ENCODE measurements at regions not wholly inside any gene's neighbourhood (a gene's known extent, or its start where the extent isn't known, plus 50 kb on each side); places are given as distances from the start of the nearest gene placed in this dataset.

GRCh38 chr5:88377705-88378656, 109.3 kb upstream of the TMEM161B start:
- DNase-seq (ENCODE audit: insufficient read length, low spot score) (no peak), FAIRE-seq (no peak)

DNA sequence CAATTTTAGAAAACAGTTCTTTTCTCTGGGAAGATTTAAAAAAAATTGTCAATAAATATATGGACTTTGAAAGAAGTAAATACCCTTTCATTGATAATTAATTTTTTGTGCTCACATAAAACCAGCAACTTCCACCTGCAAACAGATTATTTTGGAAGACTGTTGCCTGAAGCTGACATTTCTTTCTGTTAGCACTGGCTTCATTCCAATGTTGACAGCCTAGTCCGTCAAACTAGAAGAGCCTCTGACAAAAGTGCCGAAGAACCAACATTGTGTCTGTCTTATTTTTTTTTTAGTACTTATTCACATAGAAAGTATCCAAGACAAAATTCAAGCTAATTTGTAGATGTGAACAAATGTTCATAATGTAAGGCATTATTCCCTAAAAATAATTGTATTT, 108.6 kb upstream of the TMEM161B start:
- DNase-seq (ENCODE audit: insufficient read length, low spot score), result no peak
- FAIRE-seq, result no peak

GRCh38 chr5:88376728-88377127, 108.1 kb upstream of the TMEM161B start:
- DNase-seq (ENCODE audit: insufficient read length, low spot score) (no peak), FAIRE-seq (no peak)

- no peak for FAIRE-seq
- DNase-seq (ENCODE audit: insufficient read length, low spot score), result no peak
Measured at GRCh38 chr5:88374391-88374790, 105.7 kb upstream of the TMEM161B start.

DNA sequence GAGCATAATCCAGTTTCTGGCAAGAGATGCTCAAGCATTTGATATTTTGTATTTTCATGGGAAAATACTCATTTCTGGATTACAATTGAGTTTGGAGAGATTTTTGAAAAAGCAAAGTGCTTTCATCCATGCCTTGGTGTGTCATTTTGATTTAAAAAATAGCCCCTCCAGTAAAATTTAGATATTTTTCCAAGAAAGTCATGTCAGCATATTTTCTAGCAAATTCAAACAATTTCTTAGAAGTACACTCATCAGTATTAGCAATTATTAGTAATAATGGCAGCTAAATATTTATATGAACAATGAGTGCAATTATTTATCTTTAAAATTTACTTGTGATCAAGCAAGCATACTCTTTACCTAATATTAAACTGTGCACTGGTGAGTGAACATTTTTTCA, 102.2 kb upstream of the TMEM161B start:
- no peak for FAIRE-seq
- no peak for DNase-seq (ENCODE audit: insufficient read length, low spot score)

DNA sequence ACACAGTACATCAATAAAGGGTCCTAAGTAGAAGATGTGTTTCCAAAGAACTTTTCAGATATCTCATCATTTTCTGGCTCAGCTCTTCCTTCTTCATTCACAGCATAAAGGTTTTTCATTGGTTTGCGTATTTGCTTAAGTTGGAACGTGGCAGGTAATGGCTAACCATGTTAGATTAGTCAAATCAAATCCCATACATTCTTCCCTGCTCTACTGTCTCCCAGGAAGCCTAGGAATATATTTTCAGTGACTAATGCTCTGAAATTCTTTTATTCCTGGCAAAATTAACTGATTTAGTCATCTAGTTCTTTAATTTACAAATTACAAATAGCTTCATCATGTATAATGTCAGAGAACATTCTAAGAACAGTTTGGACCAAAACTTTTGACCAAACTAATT, 99.6 kb upstream of the TMEM161B start:
- DNase-seq (ENCODE audit: insufficient read length, low spot score), result no peak
- no peak for FAIRE-seq

DNA sequence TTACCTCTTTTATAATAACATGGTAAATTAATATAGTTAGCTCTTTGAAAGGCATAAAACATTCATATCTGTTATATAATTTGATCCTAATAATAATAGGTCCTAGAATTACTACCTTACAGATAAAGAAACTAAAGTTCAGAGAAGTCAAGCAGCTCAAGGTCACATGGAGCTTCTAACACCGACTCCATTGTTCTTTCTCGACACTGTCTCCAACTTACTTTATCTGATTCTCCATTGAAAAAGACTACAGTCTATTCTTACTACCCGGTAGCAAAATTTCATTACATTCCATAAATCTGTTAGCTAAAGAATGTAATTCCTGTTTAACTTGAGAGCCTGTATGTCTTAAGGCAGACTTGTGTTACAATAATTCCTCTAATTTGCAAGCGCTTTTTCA, 96.3 kb upstream of the TMEM161B start:
- DNase-seq (ENCODE audit: insufficient read length, low spot score) (no peak), FAIRE-seq (no peak)

GRCh38 chr5:88355490-88356050, 86.9 kb upstream of the TMEM161B start:
- no peak for DNase-seq (ENCODE audit: insufficient read length, low spot score)

DNA sequence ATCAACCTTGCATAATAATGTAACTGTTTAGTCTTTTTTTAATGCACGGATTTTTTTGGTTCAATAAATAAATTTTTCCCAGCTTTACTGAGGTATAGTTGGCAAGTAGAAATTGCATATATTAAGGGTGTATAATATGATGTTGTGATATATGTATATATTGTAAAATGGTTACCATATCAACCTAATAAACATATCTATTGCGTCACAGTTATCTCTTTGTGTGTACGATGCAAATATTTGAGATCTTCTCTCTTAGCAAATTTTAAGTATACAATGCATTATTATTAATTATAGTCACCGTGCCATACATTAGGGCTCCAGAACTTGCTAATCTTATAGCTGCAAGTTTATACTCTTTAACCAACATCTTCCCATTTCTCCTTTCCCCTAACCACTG, 57.2 kb upstream of the TMEM161B start:
- DNase-seq (ENCODE audit: insufficient read length, low spot score), result no peak
- FAIRE-seq, result no peak

More at GRCh38 chr5:88355490-88356050, 86.9 kb upstream of the TMEM161B start:
- FAIRE-seq, result no peak

DNA sequence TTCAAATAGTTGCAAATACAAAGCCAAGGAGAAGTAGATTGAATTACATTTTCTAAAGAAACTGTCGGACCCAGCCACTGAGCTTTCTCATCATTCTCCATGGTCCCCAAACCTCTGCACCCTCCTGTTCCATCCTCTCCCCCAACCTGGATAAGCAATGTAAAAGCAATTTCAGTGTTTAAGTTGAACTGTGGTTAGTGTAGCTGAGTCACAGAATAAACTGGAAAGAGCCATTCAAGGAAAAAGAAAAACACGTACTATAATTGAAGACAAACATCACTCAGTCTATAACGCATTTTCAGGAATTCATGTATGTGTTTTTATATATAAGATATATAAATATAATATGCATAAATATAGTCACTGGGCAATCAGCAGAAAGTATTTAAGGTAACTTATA, 54.1 kb upstream of the TMEM161B start:
- no peak for FAIRE-seq

More for the DNA sequence above, 54.1 kb upstream of the TMEM161B start:
- DNase-seq (ENCODE audit: insufficient read length, low spot score), result no peak

All from HTR-8/SVneo (cell line).